GM23248 (cell line): ENCODE measurements at regions not wholly inside any gene's neighbourhood (a gene's known extent, or its start where the extent isn't known, plus 50 kb on each side); places are given as distances from the start of the nearest gene placed in this dataset.

ENCODE experiments used
- DNase-seq: peaks from one replicate; pipeline ENCODE4 v3.0.0-alpha.2; 2015
- H2AFZ ChIP-seq: fragments of 200-600 bp; sonication (generic); 2 replicates; pipeline ENCODE4 v1.6.1; 2016; ENCODE audit warnings: antibody characterized with exemption
- H3F3A ChIP-seq: fragments of 200-600 bp; sonication (generic); 2 replicates; pipeline ENCODE4 v1.6.1; 2016; ENCODE audit warnings: mild to moderate bottlenecking, antibody characterized with exemption, mixed run types; ENCODE audit not compliant: insufficient read depth
- H3K27ac ChIP-seq: fragments of 200-600 bp; sonication (generic); 2 replicates; pipeline ENCODE4 v1.5.1; 2016; ENCODE audit warnings: mild to moderate bottlenecking
- H3K27me3 ChIP-seq: fragments of 200-600 bp; sonication (generic); replicated peaks from 2 replicates; pipeline ENCODE4 v1.6.1; 2016; ENCODE audit warnings: mild to moderate bottlenecking; ENCODE audit not compliant: insufficient read depth
- H3K36me3 ChIP-seq: fragments of 200-600 bp; sonication (generic); 2 replicates; pipeline ENCODE4 v1.6.1; 2016; ENCODE audit warnings: low read depth, mild to moderate bottlenecking
- H3K4me1 ChIP-seq: fragments of 200-600 bp; sonication (generic); 2 replicates; pipeline ENCODE4 v1.6.1; 2016; ENCODE audit warnings: mild to moderate bottlenecking; ENCODE audit not compliant: insufficient read depth
- H3K4me2 ChIP-seq: fragments of 200-600 bp; sonication (generic); one replicate; pipeline ENCODE4 v1.6.1; 2016; ENCODE audit warnings: mild to moderate bottlenecking; ENCODE audit not compliant: unreplicated experiment
- H3K4me3 ChIP-seq: fragments of 200-600 bp; sonication (generic); 2 replicates; pipeline ENCODE4 v1.5.1; 2016; ENCODE audit warnings: mild to moderate bottlenecking
- H3K79me2 ChIP-seq: fragments of 200-600 bp; sonication (generic); 2 replicates; pipeline ENCODE4 v1.6.1; 2016; ENCODE audit warnings: mild to moderate bottlenecking; ENCODE audit not compliant: insufficient read depth
- H3K9ac ChIP-seq: fragments of 200-600 bp; sonication (generic); 2 replicates; pipeline ENCODE4 v1.6.1; 2016; ENCODE audit warnings: mild to moderate bottlenecking
- H3K9me2 ChIP-seq: fragments of 200-600 bp; sonication (generic); 2 replicates; pipeline ENCODE4 v1.6.1; 2016; ENCODE audit warnings: mixed run types, mild to moderate bottlenecking, moderate library complexity; ENCODE audit not compliant: insufficient read depth
- H3K9me3 ChIP-seq: fragments of 200-600 bp; sonication (generic); one replicate; pipeline ENCODE4 v1.6.1; 2017; ENCODE audit warnings: low read depth
- H4K20me1 ChIP-seq: fragments of 200-600 bp; sonication (generic); 2 replicates; pipeline ENCODE4 v1.6.0; 2016; ENCODE audit not compliant: insufficient read depth
- EZH2 ChIP-seq: fragments of 200-600 bp; sonication (generic); IDR thresholded peaks from 2 replicates; pipeline ENCODE4 v1.6.1; 2018; ENCODE audit warnings: antibody characterized with exemption, mild to moderate bottlenecking; ENCODE audit not compliant: insufficient read depth, poor library complexity, severe bottlenecking
- EZH2phosphoT487 ChIP-seq: fragments of 200-600 bp; sonication (generic); IDR thresholded peaks from 2 replicates; pipeline ENCODE4 v1.6.1; 2018; ENCODE audit warnings: antibody characterized with exemption, moderate library complexity, mild to moderate bottlenecking, low read depth; ENCODE audit not compliant: insufficient read depth
- WGBS, 2 experiments: methylation state at CpG; one replicate each; pipeline ENCODE4 v1.1.6; 2015 to 2017; ENCODE audit warnings: low lambda C conversion rate in 2 of 2, low coverage in 1 of 2; ENCODE audit errors: missing lambda C conversion rate in 2 of 2; 5-methylcytosine and 5-hydroxymethylcytosine counted together
- in situ Hi-C: fragments of 300-500 bp; cut with MboI; formaldehyde crosslinking; loops from 2 replicates; pipeline ENCODE4 v1.15.0; 2020

DNA sequence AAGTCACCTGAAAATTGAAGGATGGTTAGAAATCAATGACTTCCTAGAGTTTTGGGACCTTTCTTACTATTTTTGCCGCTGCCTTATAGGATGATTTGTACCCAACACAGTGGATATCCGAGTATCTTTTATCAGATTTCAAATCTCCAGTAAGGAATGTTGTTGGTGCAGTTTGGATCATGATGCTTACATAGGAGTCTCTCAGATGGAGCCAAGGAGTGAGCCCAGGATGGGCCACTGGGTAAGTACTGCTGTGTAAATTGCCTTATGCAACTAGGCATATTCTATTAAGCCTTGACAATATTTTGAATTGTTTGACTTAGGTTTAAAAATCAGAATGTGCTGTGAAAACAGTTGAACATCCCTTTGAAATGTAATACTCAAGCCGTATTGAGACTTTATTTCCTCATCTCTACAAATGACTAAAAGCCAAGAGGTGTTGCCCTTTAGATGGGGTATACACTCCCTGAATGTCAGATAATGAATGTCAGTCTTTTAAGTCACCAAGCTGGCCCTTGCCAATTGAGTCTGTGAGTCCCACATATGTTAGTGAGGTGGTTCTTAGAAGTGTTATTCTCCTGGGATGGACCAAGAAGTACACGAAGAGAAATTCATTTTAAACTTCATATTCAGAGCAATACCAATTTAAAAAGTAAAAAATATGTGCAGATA lies 271.8 kb upstream of the CTNND2 start:
- Histone ChIP-seq H4K20me1 (no peaks in the 10 kb centered on the region), H2AFZ (no peak overlapping the region), H3K36me3 (no peaks in the 10 kb centered on the region), H3K9ac (no peak overlapping the region), H3K27me3 (no peaks in the 10 kb centered on the region), H3K4me1 (no peaks in the 10 kb centered on the region), H3K79me2 (no peaks in the 10 kb centered on the region), H3K4me2 (no peak overlapping the region), H3K9me2 (no peaks in the 10 kb centered on the region), H3K4me3 (no peak overlapping the region), H3K27ac (no peak overlapping the region), H3K9me3 (peaks cover 2% of the 10 kb centered on the region), H3F3A (no peaks in the 10 kb centered on the region)
- 6 to 13% methylated on average over 4 of the region's 4 CpGs for WGBS, 2 experiments
- in situ Hi-C loops, result no loop called here
- DNase-seq, result no peak
- no peak for TF ChIP-seq EZH2phosphoT487
- no peak for TF ChIP-seq EZH2

DNA sequence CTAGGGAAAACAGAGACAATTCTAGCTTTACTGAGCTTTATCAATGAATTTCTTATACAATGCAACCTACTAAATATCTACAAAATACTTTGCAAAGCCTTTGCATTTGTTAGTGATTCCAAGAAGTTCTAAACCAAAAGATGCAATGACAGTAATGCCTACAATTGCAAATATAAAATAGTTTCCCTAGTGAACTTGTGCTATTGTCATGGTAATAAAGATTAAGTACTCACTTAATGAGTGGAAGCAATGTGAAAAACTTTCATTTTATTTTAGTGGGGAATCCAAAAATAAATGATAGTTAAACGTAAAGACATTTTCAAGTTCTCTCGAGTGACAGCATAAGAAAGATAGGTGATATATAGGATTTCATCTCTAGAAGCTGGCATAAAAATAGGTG lies 270.5 kb upstream of the CTNND2 start:
- Histone ChIP-seq H3K79me2 (no peaks in the 10 kb centered on the region), H3K9me3 (peaks cover 2% of the 10 kb centered on the region), H3K27ac (no peak overlapping the region), H3K4me3 (no peak overlapping the region), H3K9ac (no peak overlapping the region), H4K20me1 (no peaks in the 10 kb centered on the region), H3K9me2 (no peaks in the 10 kb centered on the region), H3K4me1 (no peaks in the 10 kb centered on the region), H3F3A (no peaks in the 10 kb centered on the region), H2AFZ (no peak overlapping the region), H3K36me3 (no peaks in the 10 kb centered on the region), H3K4me2 (no peak overlapping the region), H3K27me3 (no peaks in the 10 kb centered on the region)
- in situ Hi-C loops, result no loop called here
- 4 to 6% methylated on average over 2 of the region's 2 CpGs for WGBS, 2 experiments
- TF ChIP-seq EZH2, result no peak
- TF ChIP-seq EZH2phosphoT487, result no peak
- no peak for DNase-seq

- no peak for DNase-seq
- Histone ChIP-seq H3K27me3 (no peaks in the 10 kb centered on the region), H4K20me1 (no peaks in the 10 kb centered on the region), H3K79me2 (no peaks in the 10 kb centered on the region), H3K4me3 (no peak overlapping the region), H3F3A (no peaks in the 10 kb centered on the region), H3K36me3 (no peaks in the 10 kb centered on the region), H3K9ac (no peak overlapping the region), H3K9me3 (no peaks in the 10 kb centered on the region), H3K27ac (no peak overlapping the region), H3K9me2 (no peaks in the 10 kb centered on the region), H3K4me1 (no peaks in the 10 kb centered on the region), H3K4me2 (no peak overlapping the region), H2AFZ (no peak overlapping the region)
- WGBS, 2 experiments, result 5 to 6% methylated on average over 1 of the region's 1 CpG
- TF ChIP-seq EZH2phosphoT487 (no peak), EZH2 (no peak)
- in situ Hi-C loops, result no loop called here
Measured at GRCh38 chr5:12169536-12169935, 265.3 kb upstream of the CTNND2 start.

DNA sequence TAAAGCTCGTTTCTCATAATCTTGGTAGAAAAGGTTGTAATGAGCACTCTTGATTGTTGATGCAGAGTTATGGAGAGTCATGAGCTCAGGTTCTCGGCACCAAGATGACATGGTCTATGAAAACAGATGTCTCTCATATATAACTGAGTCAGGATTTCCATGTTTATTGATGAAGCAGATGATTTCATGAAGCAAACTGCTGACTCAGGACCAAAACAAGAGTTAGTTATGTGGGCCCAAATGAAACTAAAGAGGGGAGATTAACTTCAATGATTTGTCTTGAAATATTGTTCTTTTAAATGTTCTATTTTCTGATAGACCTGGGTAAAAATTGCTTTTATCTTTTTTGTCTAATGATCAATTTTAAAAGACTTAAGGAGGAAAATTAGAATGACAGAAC lies 258.6 kb upstream of the CTNND2 start:
- WGBS, 2 experiments, result 6 to 12% methylated on average over 2 of the region's 2 CpGs
- Histone ChIP-seq H3K4me2 (no peak overlapping the region), H4K20me1 (no peaks in the 10 kb centered on the region), H3K36me3 (no peaks in the 10 kb centered on the region), H3K79me2 (no peaks in the 10 kb centered on the region), H3K4me3 (no peak overlapping the region), H3K4me1 (no peaks in the 10 kb centered on the region), H3K9ac (no peak overlapping the region), H3K9me2 (no peaks in the 10 kb centered on the region), H3F3A (no peaks in the 10 kb centered on the region), H3K27me3 (no peaks in the 10 kb centered on the region), H3K9me3 (no peaks in the 10 kb centered on the region), H2AFZ (no peak overlapping the region), H3K27ac (no peak overlapping the region)
- in situ Hi-C loops, result no loop called here
- no peak for TF ChIP-seq EZH2
- TF ChIP-seq EZH2phosphoT487, result no peak
- no peak for DNase-seq

- Histone ChIP-seq H3F3A (no peaks in the 10 kb centered on the region), H3K27ac (no peak overlapping the region), H3K36me3 (no peaks in the 10 kb centered on the region), H3K9ac (no peak overlapping the region), H2AFZ (no peak overlapping the region), H3K4me3 (no peak overlapping the region), H3K4me2 (no peak overlapping the region), H3K9me2 (no peaks in the 10 kb centered on the region), H3K27me3 (no peaks in the 10 kb centered on the region), H3K79me2 (no peaks in the 10 kb centered on the region), H3K4me1 (no peaks in the 10 kb centered on the region), H4K20me1 (no peaks in the 10 kb centered on the region), H3K9me3 (peaks cover 6% of the 10 kb centered on the region)
- in situ Hi-C loops, result no loop called here
- no peak for TF ChIP-seq EZH2phosphoT487
- no peak for DNase-seq
Measured at GRCh38 chr5:12147513-12147912, 243.3 kb upstream of the CTNND2 start.
